Spinal cord (tissue), 9 donors: ENCODE measurements at regions not wholly inside any gene's neighbourhood (a gene's known extent, or its start where the extent isn't known, plus 50 kb on each side); places are given as distances from the start of the nearest gene placed in this dataset.
A peak's percentile ranks its signal among the peaks of the same experiment; 100 is the strongest.
"Not testable (repeated sequence)": the region's sequence is repeated elsewhere in the genome, so short reads cannot be mapped to it uniquely, and the experiment has no call there.

Source experiments
- DNase-seq, 6 donors: peaks; one replicate each; pipeline versions ENCODE4 v3.0.0 to v3.0.0-alpha.2; 2013 to 2015; ENCODE audit warnings: low spot score in 6 of 6, low read depth in 4 of 6
- H3K27ac ChIP-seq: one replicate; pipeline ENCODE4 v1.5.1; 2013; ENCODE audit warnings: low read depth, low read length, control low read depth
- H3K27me3 ChIP-seq: one replicate; pipeline ENCODE4 v1.6.1; 2013; ENCODE audit warnings: low read length; ENCODE audit not compliant: control insufficient read depth, insufficient read depth
- H3K36me3 ChIP-seq: one replicate; pipeline ENCODE4 v1.6.1; 2013; ENCODE audit warnings: low read length; ENCODE audit not compliant: control insufficient read depth, insufficient read depth
- H3K4me1 ChIP-seq: one replicate; pipeline ENCODE4 v1.6.1; 2013; ENCODE audit warnings: low read length; ENCODE audit not compliant: control insufficient read depth, insufficient read depth
- H3K4me3 ChIP-seq: one replicate; pipeline ENCODE4 v1.5.1; 2013; ENCODE audit warnings: low read depth, low read length, control low read depth
- H3K9me3 ChIP-seq: one replicate; pipeline ENCODE4 v1.6.1; 2013; ENCODE audit warnings: low read length; ENCODE audit not compliant: control insufficient read depth, insufficient read depth
- WGBS: methylation state at CpG from one replicate; pipeline ENCODE4 v1.1.5; 2013; ENCODE audit warnings: missing lambda C conversion rate; ENCODE audit not compliant: insufficient coverage; 5-methylcytosine and 5-hydroxymethylcytosine counted together
- donor health status: healthy.

- H3K4me1 ChIP-seq, result no peaks in the 10 kb centered on the region
- no peak overlapping the region for H3K4me3 ChIP-seq
- H3K27me3 ChIP-seq, result no peaks in the 10 kb centered on the region
- H3K27ac ChIP-seq, result no peak overlapping the region
- no peak for DNase-seq
- H3K9me3 ChIP-seq, result no peaks in the 10 kb centered on the region
- no CpG with 5 or more reads among the region's 2 CpGs for WGBS
- no peaks in the 10 kb centered on the region for H3K36me3 ChIP-seq
Observed at GRCh38 chr5:32908641-32909040, 197.5 kb downstream of the NPR3 start.

- Histone ChIP-seq H3K27ac (no peak overlapping the region), H3K4me1 (no peaks in the 10 kb centered on the region), H3K9me3 (no peaks in the 10 kb centered on the region), H3K36me3 (no peaks in the 10 kb centered on the region), H3K27me3 (no peaks in the 10 kb centered on the region), H3K4me3 (no peak overlapping the region)
- WGBS, result 86% methylated on average over 5 of the region's 5 CpGs
- DNase-seq, result no peak
Observed at GRCh38 chr5:32909207-32909606, 198.1 kb downstream of the NPR3 start.

GRCh38 chr5:32916648-32917047, 205.5 kb downstream of the NPR3 start:
- Histone ChIP-seq H3K9me3 (no peaks in the 10 kb centered on the region), H3K27ac (no peak overlapping the region), H3K4me3 (no peak overlapping the region), H3K4me1 (no peaks in the 10 kb centered on the region), H3K27me3 (no peaks in the 10 kb centered on the region), H3K36me3 (no peaks in the 10 kb centered on the region)
- no CpG with 5 or more reads among the region's 1 CpG for WGBS
- peak in 1 of 6 donors; percentile 7 for DNase-seq

GRCh38 chr5:32928761-32929160, 217.6 kb downstream of the NPR3 start:
- H3K27me3 ChIP-seq, result no peaks in the 10 kb centered on the region
- H3K36me3 ChIP-seq, result no peaks in the 10 kb centered on the region
- no peaks in the 10 kb centered on the region for H3K9me3 ChIP-seq
- no peaks in the 10 kb centered on the region for H3K4me1 ChIP-seq
- 88% methylated on average over 2 of the region's 2 CpGs for WGBS
- DNase-seq, result no peak
- no peak overlapping the region for H3K4me3 ChIP-seq
- no peak overlapping the region for H3K27ac ChIP-seq

- not testable (repeated sequence) for H3K27ac ChIP-seq, H3K27me3 ChIP-seq, DNase-seq, H3K9me3 ChIP-seq, H3K4me1 ChIP-seq, H3K4me3 ChIP-seq, H3K36me3 ChIP-seq
- WGBS, result no CpG with 5 or more reads among the region's 1 CpG
Observed at GRCh38 chr5:32931438-32931837, 220.3 kb downstream of the NPR3 start.

DNA sequence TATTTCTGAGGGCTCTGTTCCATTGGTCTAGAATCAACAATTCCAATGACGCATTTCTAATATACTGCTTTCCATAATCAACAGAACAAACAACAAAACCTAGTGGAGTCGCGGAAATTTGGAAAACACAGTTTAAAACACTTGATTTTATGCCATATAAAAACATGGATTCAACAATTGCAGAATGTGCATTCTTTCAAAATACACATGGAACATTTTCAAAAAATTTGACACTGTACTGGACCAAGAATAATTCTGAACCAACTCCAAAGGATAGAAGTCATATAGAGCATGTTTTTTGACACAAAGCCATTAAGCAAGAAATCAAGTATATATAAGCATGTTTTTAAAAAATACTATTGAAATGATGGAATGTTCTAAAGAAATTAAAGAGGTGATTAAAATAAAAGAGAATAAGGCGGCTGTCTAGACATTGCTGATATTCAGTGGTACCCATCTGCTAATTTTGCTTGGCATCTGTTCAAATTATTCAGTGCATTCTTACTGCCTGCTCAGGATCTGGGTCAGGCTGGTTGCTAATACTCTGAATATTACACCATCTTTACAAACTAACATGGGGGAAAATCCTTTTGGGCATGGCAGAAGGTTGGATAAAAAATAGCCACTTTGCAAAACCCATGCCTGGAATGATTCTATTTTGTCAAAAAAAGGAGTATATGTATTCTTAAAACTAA, 221.3 kb downstream of the NPR3 start:
- Histone ChIP-seq H3K27ac (no peak overlapping the region), H3K4me3 (no peak overlapping the region), H3K27me3 (no peaks in the 10 kb centered on the region), H3K36me3 (no peaks in the 10 kb centered on the region), H3K9me3 (no peaks in the 10 kb centered on the region), H3K4me1 (no peaks in the 10 kb centered on the region)
- WGBS, result 100% methylated on average over 1 of the region's 4 CpGs
- peak in 2 of 6 donors; percentile 2 to 3 for DNase-seq

DNA sequence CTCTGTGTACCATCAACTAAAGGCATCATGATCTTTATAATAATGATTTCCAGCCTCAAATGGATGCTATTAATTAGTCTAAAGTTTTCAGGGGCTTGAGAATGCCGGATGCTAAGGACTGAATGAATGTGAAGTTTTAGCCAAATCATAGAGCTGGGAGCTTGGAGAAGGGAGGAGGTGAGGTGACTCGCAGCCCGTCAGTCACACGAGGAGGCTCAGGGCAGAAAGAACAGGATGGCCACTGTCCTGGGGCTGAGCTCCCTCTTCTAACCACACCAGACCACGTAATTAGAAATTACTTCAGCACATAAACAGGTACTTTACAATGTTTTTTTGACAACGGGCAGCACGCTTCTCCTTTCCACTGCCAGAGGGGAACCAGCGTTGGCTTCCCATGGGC, 222.6 kb downstream of the NPR3 start:
- Histone ChIP-seq H3K4me1 (no peaks in the 10 kb centered on the region), H3K36me3 (no peaks in the 10 kb centered on the region), H3K9me3 (no peaks in the 10 kb centered on the region), H3K27ac (no peak overlapping the region), H3K4me3 (no peak overlapping the region), H3K27me3 (no peaks in the 10 kb centered on the region)
- 86% methylated on average over 4 of the region's 8 CpGs for WGBS
- DNase-seq, result no peak

DNA sequence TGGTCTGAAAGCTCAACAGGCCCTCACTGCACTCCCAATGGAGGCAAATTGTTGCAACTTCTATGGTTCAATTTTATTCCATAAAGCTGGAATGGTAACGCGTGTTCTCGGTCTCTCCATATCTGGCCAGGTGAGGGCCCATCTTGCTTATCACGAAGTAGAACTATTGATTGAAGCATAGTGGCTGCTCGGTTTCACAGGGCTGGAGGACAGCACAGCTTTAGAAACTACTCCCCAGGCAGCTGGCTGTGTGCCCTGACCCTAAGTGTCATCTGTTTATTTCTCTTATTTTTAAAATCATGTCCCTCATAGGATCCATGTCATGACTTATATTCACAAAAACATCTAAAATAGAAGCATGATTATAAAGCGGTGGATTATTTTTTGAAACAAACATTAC, 223.4 kb downstream of the NPR3 start:
- no peaks in the 10 kb centered on the region for H3K36me3 ChIP-seq
- WGBS, result 93% methylated on average over 5 of the region's 6 CpGs
- H3K4me3 ChIP-seq, result no peak overlapping the region

GRCh38 chr5:32935283-32935682, 224.2 kb downstream of the NPR3 start:
- WGBS, result 83% methylated on average over 1 of the region's 2 CpGs
- no peak for DNase-seq
- H3K9me3 ChIP-seq, result no peaks in the 10 kb centered on the region
- no peaks in the 10 kb centered on the region for H3K27me3 ChIP-seq
- H3K4me1 ChIP-seq, result no peaks in the 10 kb centered on the region
- H3K36me3 ChIP-seq, result no peaks in the 10 kb centered on the region
- no peak overlapping the region for H3K27ac ChIP-seq
- H3K4me3 ChIP-seq, result no peak overlapping the region

More for the DNA sequence above, 223.4 kb downstream of the NPR3 start:
- no peaks in the 10 kb centered on the region for H3K9me3 ChIP-seq
- no peaks in the 10 kb centered on the region for H3K4me1 ChIP-seq
- H3K27me3 ChIP-seq, result no peaks in the 10 kb centered on the region
- H3K27ac ChIP-seq, result no peak overlapping the region
- no peak for DNase-seq

DNA sequence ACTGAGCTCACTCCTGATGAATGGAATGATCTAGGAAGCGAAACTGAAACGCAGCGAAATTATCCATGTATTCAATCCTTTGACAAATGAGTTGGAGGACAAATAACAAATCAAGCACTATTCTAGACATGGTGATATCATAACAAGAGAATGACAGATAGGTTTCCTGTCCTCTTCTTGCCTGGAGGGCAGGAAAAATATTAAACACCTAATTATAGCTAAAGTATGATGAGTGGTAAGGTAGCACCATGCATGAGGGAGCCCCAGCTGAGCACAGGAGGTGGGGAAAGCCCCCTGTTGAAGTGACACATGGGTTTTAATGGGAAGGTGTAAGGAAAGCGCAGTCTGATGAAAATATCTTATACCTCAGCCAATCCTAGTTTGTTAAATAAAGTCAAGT, 225.2 kb downstream of the NPR3 start:
- Histone ChIP-seq H3K36me3 (no peaks in the 10 kb centered on the region), H3K4me1 (no peaks in the 10 kb centered on the region), H3K4me3 (no peak overlapping the region), H3K9me3 (no peaks in the 10 kb centered on the region), H3K27ac (no peak overlapping the region), H3K27me3 (no peaks in the 10 kb centered on the region)
- DNase-seq, result no peak
- no CpG with 5 or more reads among the region's 4 CpGs for WGBS
